HG02798 (cell line): ENCODE measurements at regions not wholly inside any gene's neighbourhood (a gene's known extent, or its start where the extent isn't known, plus 50 kb on each side); places are given as distances from the start of the nearest gene placed in this dataset.

Experiments used
- ATAC-seq: cut with Tn5 transposase; IDR thresholded peaks from one replicate; pipeline ENCODE4 v1.9.1; 2021; ENCODE audit warnings: mild to moderate bottlenecking; ENCODE audit not compliant: unreplicated experiment, poor library complexity

- no peak for ATAC-seq
These were observed 73.6 kb upstream of the NSMCE3 start for GRCh38 chr15:29343229-29343628.

- ATAC-seq: no peak
These were observed 72.6 kb upstream of the NSMCE3 start for GRCh38 chr15:29342201-29342600.

GRCh38 chr15:29337156-29337959, 67.7 kb upstream of the NSMCE3 start:
- no peak for ATAC-seq

GRCh38 chr15:29334544-29334943, 64.9 kb upstream of the NSMCE3 start:
- ATAC-seq: no peak

GRCh38 chr15:29333261-29333660, 63.6 kb upstream of the NSMCE3 start:
- no peak for ATAC-seq

GRCh38 chr15:29331669-29332068, 62.0 kb upstream of the NSMCE3 start:
- no peak for ATAC-seq

GRCh38 chr15:29331071-29331470, 61.4 kb upstream of the NSMCE3 start:
- ATAC-seq: no peak

GRCh38 chr15:29324746-29325145, 55.1 kb upstream of the NSMCE3 start:
- ATAC-seq: no peak

- no peak for ATAC-seq
These were observed 53.9 kb upstream of the NSMCE3 start for GRCh38 chr15:29323557-29323956.

GRCh38 chr15:29322415-29322814, 52.8 kb upstream of the NSMCE3 start:
- no peak for ATAC-seq

- no peak for ATAC-seq
These were observed 50.8 kb upstream of the NSMCE3 start for GRCh38 chr15:29320420-29320819.

- no peak for ATAC-seq
These were observed 50.2 kb upstream of the NSMCE3 start for GRCh38 chr15:29319823-29320222.
